GM18868 (cell line): ENCODE measurements at regions not wholly inside any gene's neighbourhood (a gene's known extent, or its start where the extent isn't known, plus 50 kb on each side); places are given as distances from the start of the nearest gene placed in this dataset.

Experiments used
- ATAC-seq: cut with Tn5 transposase; IDR thresholded peaks from one replicate; pipeline ENCODE4 v1.9.1; 2021; ENCODE audit warnings: mild to moderate bottlenecking, moderate library complexity; ENCODE audit not compliant: unreplicated experiment

DNA sequence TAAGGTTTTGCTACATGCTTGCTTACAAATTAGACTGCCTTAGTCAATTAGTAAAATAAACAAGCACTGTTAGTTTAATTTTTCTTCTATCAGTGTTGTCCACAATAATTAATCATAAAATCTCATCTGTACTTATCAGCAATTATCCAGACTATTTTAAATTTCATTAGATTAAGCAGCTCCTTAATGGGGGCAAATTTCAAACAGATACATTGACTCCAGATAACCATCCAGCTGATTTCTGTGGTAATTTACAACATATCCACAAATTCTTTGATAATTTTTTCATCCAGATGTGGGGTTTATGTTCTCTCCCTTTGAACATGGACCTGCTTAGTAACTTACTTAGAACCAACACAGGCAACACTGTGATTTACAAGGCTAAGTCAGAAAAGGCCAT is 170.4 kb upstream of the CWC22 start:
- no peak for ATAC-seq

DNA sequence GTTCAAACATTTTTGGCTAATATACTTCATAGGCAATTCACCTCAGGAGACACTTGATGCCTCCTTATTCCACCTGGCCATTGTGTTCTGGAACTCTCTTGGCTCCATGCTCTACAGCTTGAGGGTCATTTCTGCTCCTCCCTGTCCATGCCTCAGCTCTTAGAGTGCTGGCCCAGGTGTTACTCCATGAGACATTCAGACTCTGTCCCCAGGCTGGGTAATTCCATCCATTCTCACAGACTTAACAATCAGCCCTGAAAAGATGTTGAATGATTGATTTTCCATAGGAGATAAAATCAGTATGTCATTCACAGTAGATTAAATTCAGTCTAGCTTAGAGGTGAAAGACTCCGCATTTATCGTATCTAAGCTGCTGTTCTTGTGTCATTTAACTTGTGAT is 168.6 kb upstream of the CWC22 start:
- ATAC-seq = no peak

DNA sequence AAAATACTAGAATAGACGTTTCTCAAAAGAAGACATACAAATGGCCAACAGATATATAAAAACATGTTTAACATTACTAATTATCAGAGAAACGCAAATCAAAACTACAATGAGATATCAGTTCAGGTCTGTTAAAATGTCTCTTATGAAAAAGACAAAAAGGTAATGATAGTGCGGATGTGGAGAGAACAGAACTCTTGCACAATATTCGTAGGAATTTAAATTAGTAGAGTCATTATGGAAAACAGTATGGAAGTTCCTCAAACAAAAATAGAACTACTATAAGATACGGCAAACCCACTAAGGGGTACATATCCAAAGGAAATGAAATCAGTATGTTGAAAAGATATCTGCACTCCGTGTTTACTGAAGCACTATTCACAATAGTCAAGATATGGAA is 167.5 kb upstream of the CWC22 start:
- ATAC-seq = no peak

DNA sequence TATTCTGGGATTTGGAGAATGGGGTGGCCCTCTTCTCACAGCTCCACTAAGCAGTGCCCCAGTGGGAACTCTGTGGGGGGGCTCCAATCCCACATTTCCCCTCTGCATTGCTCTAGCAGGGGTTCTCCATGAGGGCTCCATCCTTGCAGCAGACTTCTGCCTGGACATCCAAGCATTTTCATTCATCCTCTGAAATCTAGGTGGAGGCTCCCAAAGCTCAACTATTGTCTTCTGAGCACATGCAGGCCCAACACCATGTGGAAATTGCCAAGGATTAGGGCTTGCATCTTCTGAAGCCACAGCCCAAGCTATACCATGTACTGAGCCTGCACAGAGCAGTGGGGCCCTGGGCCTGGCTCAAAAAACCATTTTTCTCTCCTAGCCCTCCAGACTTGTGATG is 162.4 kb upstream of the CWC22 start:
- ATAC-seq = no peak

DNA sequence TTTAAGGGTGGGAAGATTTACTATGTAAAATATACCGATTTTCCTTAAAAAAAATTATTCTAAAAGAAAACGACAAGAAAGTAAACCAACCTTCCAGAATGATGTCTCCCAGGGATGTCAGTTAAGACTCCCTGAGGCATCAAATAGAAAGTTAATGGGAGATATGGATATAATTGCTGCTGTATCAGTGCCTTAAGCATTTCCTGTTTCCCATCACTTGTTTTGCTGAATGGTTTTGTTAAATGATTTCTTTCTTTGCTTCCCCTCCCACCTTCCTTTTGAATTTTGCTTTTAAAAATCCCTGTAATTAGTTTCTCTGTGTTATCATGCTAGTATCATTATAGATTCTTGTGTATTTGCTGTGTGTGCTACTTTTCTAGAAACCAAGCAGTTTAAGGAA is 154.3 kb upstream of the CWC22 start:
- no peak for ATAC-seq

DNA sequence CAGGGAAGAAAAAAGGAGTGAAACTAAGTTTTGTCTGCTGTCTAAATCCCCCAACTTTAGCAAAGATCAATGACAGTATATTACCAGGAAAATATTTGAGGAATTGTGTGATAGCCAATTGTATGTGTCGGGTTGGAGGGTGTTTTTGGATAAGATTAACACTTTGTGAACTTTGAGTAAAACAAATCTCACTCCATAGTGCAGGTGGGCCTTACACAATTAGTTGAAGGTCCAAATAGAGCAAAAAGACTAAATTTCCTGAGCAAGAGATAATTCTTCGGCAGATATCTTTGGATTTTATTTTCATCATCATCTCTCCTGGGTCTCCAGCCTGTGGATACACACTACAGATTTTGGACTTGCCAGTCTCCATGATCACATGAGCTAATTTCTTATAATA is 152.8 kb upstream of the CWC22 start:
- ATAC-seq = no peak

DNA sequence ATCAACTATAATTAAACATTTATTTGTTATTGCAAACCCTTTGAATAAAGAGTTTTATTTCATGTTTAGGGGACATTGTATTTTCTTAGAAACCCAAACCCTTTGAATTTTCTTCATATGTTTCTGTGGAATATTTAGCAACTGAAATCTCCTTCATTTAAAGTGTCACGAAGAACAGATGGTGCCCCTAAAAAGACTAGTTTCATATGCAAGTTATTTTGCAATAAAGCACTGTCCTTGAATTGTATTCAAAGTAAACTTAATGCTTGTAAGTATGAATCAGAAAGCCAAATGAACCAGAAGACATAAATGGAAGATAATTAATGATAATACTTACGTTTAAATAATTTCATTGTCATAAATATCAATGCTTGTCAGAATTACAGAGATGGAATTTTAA is 151.9 kb upstream of the CWC22 start:
- ATAC-seq = no peak

DNA sequence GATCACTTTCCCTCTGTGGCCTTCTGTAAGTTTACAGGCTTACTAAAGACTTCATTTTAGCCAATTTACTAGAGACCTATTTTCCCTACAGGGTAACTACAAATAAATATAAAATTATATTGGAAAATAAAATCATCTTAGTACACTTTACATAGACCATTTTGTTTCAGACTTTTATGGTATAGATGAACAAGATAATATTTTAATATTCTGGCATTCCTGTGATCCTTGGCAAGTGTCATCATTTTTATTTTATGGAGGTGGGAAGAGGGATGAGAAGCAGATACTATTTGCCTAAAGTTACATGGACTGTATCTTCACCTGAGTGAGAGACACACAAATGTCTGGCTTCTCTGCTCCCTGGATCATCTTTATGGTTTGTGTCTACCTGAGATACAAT is 149.6 kb upstream of the CWC22 start:
- no peak for ATAC-seq

DNA sequence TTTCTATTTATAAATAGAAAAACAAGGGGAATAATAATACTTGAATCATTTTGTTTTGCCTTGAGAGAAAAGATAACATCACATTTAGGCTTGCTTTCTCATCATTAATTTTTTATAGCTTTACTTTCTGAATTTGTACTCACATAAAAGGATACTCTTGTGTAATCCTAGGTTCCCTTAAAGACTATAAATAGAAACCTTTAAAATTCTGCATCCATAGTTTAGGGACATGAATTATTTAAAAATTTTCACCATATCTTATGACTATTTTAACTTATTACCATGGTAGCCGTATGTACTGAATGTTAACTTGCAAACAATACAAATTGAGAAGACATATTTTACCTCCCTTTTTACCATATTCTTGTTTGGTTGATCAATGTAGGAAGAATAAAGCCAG is 143.5 kb upstream of the CWC22 start:
- ATAC-seq = no peak

DNA sequence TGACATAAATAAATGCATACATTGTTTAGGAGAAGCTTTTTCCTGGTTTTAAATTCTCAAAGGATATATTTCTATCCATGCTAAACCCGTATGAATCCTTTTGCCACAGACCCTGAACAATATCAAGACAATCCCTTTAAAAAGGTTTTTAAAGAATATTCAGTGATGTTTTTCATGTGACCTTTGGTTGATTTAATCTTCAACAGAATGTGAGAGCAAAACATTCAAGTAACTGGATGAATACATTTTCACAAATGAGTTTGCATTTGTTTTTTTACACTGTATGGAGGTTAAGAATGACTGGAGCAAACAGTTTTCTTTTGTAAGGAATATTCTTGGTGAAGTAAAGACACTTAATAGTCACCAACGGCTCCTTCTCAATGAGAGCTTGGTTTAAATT is 139.4 kb upstream of the CWC22 start:
- no peak for ATAC-seq

DNA sequence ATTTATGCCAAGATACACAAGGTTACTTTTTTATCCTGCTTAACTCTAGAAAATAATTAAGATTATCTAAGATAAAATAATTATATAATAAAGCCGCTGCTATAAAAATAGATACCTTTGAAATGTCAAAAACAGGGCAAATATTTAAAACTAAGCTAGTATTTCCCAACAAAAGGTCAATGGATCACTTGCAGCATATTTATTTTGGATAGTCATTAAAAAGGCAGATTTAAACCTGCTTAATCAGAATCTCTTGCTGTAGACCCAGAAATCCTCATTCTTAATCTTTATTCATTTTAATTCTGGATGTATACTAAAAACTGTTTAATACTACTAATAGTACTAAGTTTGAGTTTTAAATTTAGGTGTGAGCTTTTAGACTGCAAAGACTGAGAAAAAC is 139.0 kb upstream of the CWC22 start:
- no peak for ATAC-seq

DNA sequence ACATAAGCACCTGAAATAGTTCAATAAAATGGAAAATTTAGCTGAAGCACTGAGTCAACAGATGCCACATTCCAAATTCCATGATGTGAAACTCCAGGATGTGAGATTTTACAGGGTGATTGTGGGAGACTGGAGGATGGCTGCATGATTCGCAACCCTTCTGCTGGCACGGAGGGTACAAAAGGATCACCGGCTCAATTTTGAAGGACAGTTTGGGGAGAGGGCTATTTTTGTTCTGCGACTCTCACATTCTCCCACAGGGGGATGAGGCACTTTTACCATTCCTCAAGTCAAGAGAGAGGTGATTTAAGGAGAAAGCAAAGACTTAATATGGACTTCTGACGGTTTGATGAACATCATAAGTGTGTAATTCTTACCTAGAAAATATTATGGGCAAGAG is 138.1 kb upstream of the CWC22 start:
- no peak for ATAC-seq

DNA sequence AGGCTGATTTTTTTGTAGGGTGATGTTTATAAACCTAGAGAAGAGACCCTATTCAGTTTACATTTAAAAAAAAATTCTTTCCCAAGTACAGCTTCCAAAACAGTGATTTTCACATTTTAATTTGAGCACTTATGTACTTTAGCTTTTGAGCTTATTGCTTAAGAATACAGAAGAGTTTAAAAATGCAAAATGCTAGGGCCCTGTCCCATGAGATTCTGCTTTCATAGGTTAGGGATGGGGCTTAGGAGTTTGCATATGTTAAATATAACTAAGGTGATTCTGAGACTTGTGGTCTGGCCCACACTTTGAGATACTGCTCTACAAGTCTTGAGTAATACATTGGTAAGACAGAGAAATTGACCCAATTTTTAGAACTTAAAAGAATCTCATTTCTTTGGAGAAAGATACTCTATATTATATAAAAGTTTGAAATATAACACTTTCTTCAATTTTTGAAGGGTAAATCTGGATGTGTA is 137.3 kb upstream of the CWC22 start:
- no peak for ATAC-seq

DNA sequence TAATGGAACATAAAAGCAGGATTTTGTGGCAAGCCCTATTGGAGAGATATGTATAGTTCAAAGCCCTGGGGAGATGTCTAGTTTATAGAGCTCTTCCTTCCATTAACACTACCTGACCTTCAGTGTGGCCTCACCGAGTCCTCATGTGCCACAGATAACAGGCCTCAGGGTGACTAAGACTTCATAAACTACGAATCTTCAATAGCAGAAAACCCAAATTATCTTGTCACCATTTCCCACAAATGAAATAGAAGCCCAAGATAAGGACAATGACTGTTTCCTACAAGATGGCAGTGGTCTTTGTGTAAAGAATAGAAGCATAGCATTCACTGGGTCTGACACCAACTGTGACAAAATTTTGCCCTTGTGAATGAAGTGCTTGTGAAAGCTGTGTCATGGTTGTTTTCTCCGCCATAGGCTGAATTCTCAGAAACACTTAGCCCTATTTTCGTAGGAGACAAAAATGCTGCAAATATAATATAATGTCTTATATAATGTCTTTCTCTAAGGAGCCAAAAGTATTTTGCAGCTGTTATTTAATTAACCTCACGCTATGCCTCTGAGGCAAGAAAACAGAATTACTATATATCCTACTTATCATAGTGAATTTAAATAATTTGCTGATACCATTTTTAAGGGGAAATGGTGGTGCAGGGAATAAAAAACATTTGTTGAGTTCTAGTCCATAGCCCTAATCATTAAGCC is 136.7 kb upstream of the CWC22 start:
- ATAC-seq = no peak

DNA sequence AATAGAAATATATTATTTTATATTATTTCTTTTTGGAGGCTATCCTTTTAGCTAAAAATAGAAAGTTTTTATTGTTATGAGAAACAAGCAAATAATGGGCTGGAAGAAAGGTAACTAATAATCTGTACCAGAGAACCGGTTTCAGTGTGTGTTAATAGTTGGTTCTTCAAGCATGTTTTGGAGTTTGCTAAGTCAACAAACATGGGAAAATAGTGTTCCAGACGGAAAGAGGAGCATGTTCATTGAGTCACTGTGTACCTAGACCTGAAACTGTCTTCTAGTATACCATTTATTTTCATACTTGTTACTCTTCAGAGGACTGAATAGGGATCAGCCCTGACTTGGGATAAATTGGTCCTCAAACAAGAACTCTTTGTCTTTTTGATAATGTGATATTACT is 134.5 kb upstream of the CWC22 start:
- no peak for ATAC-seq

DNA sequence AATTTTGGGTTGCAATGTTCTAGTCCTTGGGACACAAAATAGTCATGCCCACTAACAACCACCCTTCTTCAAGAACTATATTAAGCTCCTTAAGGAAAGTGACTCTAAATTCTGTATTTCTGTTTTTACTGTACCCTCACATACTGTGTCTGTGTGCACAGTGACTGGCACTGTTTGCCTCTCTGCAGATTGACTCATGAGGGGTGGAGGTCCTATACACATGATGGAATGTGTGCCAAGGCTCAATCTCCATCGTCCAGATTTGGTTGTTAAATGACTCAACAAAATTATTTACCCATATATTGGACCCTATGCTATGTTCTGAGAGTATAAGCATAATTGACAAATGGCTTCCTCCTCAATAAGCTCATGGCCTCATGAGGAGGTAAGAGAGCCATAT is 126.6 kb upstream of the CWC22 start:
- no peak for ATAC-seq

DNA sequence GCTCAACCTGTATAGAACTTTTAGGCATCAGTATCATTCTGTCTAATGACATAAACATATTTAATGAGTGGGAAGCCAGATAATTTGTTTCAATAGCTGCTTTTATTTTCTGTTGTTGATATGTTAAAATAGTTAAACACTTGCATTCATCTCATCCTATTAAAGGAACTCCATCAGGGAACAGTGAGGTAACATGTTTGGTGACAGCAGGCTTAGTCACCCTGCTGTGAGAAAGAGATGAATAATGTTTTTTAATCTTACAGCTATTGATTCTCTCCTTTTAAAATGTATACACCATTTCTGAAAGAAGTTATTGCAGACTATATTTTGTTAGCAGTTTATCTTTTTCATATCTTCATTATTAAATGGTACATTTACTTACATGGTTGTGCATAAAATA is 123.3 kb upstream of the CWC22 start:
- ATAC-seq = no peak

DNA sequence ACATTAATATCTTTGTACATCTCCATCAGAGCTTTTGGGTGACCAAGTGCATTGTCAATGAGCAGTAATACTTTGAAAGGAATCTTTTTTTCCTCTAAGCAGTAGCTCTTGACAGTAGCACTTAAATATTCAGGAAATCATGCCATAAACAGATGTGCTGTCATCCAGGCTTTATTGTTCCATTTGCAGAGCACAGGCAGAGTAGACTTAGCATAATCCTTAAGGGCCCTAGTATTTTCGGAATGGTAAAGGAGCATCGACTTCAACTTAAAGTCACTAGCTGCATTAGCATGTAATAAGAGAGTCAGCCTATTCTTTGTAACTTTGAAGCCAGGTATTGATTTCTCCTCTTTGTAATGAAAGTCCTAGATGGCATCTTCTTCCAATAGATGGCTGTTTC is 121.8 kb upstream of the CWC22 start:
- no peak for ATAC-seq

DNA sequence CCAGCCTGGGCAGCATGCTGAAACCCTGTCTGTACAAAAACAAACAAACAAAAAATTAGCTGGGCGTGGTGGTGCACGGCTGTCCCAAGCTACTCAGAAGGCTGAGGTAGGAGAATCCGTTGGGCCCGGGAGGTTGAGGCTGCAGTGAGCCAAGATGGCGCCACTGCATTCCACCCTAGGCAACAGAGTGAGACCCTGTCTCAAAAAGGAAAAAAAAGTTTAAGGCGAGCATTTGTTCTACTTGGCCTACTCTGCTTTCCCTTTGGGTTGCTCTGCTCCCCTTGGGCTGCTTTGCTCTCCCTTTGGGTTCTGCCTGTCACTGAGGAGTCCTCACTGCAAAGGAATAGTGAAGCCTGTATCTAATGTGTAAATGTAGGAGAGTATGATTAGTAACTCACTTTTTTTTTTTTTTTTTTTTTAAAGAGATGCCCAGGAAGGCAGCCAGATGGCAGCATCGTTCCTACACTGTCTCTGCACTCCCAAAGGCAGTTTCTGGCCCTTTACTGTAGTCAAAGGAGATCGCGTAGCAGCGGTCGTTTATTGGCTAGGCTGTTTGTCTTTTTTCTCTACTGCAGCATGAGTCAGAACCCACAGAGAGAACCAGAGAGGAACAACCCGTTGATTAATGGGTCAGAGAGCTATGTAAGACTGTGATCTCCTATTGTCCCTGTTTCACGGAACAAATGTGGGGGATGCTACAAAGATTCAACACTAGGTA is 118.3 kb upstream of the CWC22 start:
- ATAC-seq = peak; percentile 90

DNA sequence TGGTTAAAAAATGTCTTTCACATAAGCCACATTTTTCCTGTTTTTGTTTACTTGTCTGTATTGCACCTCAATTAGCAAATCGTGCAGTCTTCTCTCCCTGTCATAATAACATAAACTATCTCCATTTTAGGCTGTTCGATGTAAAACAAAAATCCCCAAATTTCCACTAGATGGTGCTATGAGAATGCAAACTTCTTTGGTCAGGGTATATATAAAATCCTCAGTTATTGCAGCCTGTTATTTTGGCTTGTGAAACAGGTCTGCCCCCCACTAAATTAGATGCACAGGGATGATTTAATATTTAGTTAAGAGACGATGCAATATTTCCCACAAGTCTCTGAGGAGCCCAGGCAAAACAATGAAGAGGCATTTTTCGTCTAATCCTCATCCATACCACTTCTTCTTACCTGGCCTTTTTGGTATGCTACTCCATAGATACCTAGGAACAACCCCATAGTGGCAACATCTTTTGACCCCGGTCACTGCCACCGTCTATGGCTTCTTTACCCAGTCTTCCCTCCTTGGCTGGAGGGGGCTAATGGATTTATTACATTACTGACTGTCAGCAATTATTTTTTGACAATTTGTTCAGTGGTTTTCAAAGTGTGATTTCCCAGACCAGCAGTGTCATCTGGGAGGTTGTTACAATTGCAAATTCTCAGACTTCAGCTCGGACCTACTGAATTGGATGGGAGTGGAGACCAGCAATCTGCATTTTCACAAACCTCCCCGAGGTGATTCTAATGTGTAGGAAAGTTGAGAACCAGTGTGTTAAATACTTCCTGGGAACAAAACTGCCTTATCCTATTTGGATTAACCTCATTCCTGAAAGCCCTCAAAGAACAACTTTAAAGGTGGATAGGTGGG is 117.4 kb upstream of the CWC22 start:
- peak; percentile 69 for ATAC-seq

DNA sequence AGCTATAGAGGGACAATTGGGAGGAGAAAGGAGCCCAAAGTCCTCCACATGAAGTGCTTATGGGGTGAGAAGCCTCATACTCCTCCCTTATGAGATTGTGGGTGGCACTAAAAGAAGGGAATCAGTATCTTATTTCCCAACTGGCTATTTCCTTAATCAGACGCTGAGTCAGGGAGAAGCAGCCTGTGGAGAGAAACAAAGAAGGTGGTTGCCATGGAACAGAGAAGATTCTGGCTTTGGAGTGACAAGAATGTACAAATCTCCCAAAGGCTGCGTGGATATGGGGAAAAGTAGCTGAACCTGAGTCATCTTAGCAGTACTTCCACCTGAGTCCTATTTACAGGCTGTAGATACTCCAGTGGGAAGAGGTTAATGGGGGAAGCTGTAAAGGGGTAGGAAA is 115.8 kb upstream of the CWC22 start:
- ATAC-seq = no peak

DNA sequence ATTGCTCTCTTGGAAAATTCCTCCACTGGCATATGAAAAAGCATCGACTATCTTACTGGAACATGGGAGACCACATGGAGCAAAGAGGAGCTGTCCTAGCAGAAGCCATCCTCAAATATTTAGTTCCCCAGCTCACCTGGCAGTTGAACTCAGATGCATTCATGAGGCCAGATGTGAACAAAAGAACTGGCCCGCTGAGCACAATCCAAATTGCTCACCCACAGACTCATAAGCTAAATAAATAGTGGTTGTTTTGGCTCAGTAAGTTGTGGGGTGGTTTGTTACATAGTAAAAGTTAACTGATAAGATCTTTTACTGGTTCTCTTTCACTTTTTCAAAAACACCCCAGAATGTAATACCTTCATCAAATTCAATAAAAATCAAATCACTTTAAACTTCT is 108.6 kb upstream of the CWC22 start:
- no peak for ATAC-seq
